ENCODE measurements at regions not wholly inside any gene's neighbourhood (a gene's known extent, or its start where the extent isn't known, plus 50 kb on each side); places are given as distances from the start of the nearest gene placed in this dataset.

- DNase-seq = peak; percentile 5
Measured at GRCh38 chr12:107322063-107322462, 228.7 kb upstream of the CRY1 start.

- no peak for DNase-seq
Measured at GRCh38 chr12:107325075-107325608, 231.8 kb upstream of the CRY1 start.

- DNase-seq = no peak
Measured at GRCh38 chr12:107326237-107326636, 232.9 kb upstream of the CRY1 start.

- DNase-seq = no peak
Measured at GRCh38 chr12:107327651-107328182, 234.4 kb upstream of the CRY1 start.

- DNase-seq = no peak
Measured at GRCh38 chr12:107328442-107329133, 235.2 kb upstream of the CRY1 start.

GRCh38 chr12:107329569-107330324 is 236.4 kb upstream of the CRY1 start:
- DNase-seq = no peak

- DNase-seq = no peak
Measured at GRCh38 chr12:107330831-107331431, 237.6 kb upstream of the CRY1 start.

GRCh38 chr12:107331471-107331870 is 238.1 kb upstream of the CRY1 start:
- DNase-seq = no peak

- no peak for DNase-seq
Measured at GRCh38 chr12:107331912-107332311, 238.6 kb upstream of the CRY1 start.

- DNase-seq = no peak
Measured at GRCh38 chr12:107332743-107333142, 239.4 kb upstream of the CRY1 start.

- DNase-seq = no peak
Measured at GRCh38 chr12:107335802-107336570, 242.6 kb upstream of the CRY1 start.

GRCh38 chr12:107336695-107337094 is 243.3 kb upstream of the CRY1 start:
- no peak for DNase-seq

GRCh38 chr12:107337346-107338095 is 244.2 kb upstream of the CRY1 start:
- no peak for DNase-seq

- no peak for DNase-seq
Measured at GRCh38 chr12:107339487-107339886, 246.1 kb upstream of the CRY1 start.

- DNase-seq = no peak
Measured at GRCh38 chr12:107339932-107340331, 246.6 kb upstream of the CRY1 start.

- DNase-seq = no peak
Measured at GRCh38 chr12:107340898-107341297, 247.5 kb upstream of the CRY1 start.

- no peak for DNase-seq
Measured at GRCh38 chr12:107344035-107344808, 250.9 kb upstream of the CRY1 start.

GRCh38 chr12:107347261-107347660 is 253.9 kb upstream of the CRY1 start:
- DNase-seq = no peak

GRCh38 chr12:107349008-107349747 is 255.8 kb upstream of the CRY1 start:
- no peak for DNase-seq

GRCh38 chr12:107349839-107350238 is 256.5 kb upstream of the CRY1 start:
- DNase-seq = no peak
